KMS-11 (cell line): ENCODE measurements at regions not wholly inside any gene's neighbourhood (a gene's known extent, or its start where the extent isn't known, plus 50 kb on each side); places are given as distances from the start of the nearest gene placed in this dataset.

ENCODE experiments used
- H2AFZ ChIP-seq: fragments of 200-600 bp; sonication (generic); 2 replicates; pipeline ENCODE4 v1.6.1; 2016; ENCODE audit warnings: antibody characterized with exemption, mixed run types, low read depth
- H3K27ac ChIP-seq: fragments of 200-600 bp; sonication (generic); 2 replicates; pipeline ENCODE4 v1.6.1; 2016; ENCODE audit warnings: mild to moderate bottlenecking, mixed run types
- H3K27me3 ChIP-seq: fragments of 200-600 bp; sonication (generic); 2 replicates; pipeline ENCODE4 v1.6.1; 2017; ENCODE audit warnings: mild to moderate bottlenecking, low read depth, mixed run types, moderate library complexity; ENCODE audit not compliant: insufficient read depth
- H3K36me3 ChIP-seq: fragments of 200-600 bp; sonication (generic); 2 replicates; pipeline ENCODE4 v1.6.1; 2017; ENCODE audit warnings: mild to moderate bottlenecking, mixed run types; ENCODE audit not compliant: insufficient read depth
- H3K4me1 ChIP-seq: fragments of 200-600 bp; sonication (generic); 2 replicates; pipeline ENCODE4 v1.6.1; 2016; ENCODE audit warnings: mild to moderate bottlenecking, low read depth, mixed run types; ENCODE audit not compliant: poor library complexity, severe bottlenecking
- H3K4me2 ChIP-seq: fragments of 200-600 bp; sonication (generic); 2 replicates; pipeline ENCODE4 v1.7.0; 2016; ENCODE audit warnings: mild to moderate bottlenecking, mixed run types
- H3K4me3 ChIP-seq: fragments of 200-600 bp; sonication (generic); IDR thresholded peaks from 2 replicates; pipeline ENCODE4 v1.6.1; 2017; ENCODE audit warnings: low read depth, low read length, mixed read lengths; ENCODE audit not compliant: insufficient read depth
- H3K79me2 ChIP-seq: fragments of 200-600 bp; sonication (generic); 2 replicates; pipeline ENCODE4 v1.6.1; 2016; ENCODE audit warnings: low read depth, mixed run types; ENCODE audit not compliant: insufficient read depth
- H3K9ac ChIP-seq: fragments of 200-600 bp; sonication (generic); 2 replicates; pipeline ENCODE4 v1.6.1; 2016; ENCODE audit warnings: mild to moderate bottlenecking, mixed run types
- H4K20me1 ChIP-seq: fragments of 200-600 bp; sonication (generic); 2 replicates; pipeline ENCODE4 v1.6.1; 2016; ENCODE audit warnings: mild to moderate bottlenecking, mixed run types; ENCODE audit not compliant: insufficient read depth
- CTCF ChIP-seq: fragments of 200-600 bp; sonication (generic); conservative IDR thresholded peaks from 2 replicates; pipeline ENCODE4 v1.6.1; 2017; ENCODE audit warnings: low read depth, mild to moderate bottlenecking, antibody characterized with exemption, low read length, moderate library complexity, mixed read lengths

GRCh38 chr4:10315638-10316037, 141.6 kb downstream of the ZNF518B start:
- H4K20me1 ChIP-seq = no peaks in the 10 kb centered on the region
- no peak for TF ChIP-seq CTCF
- no peak overlapping the region for H3K4me3 ChIP-seq
- no peak overlapping the region for H3K9ac ChIP-seq
- H3K4me1 ChIP-seq = no peaks in the 10 kb centered on the region
- H3K27me3 ChIP-seq = no peaks in the 10 kb centered on the region
- H2AFZ ChIP-seq = no peak overlapping the region
- H3K27ac ChIP-seq = no peak overlapping the region
- no peaks in the 10 kb centered on the region for H3K79me2 ChIP-seq
- no peak overlapping the region for H3K4me2 ChIP-seq
- no peaks in the 10 kb centered on the region for H3K36me3 ChIP-seq

- Histone ChIP-seq H3K27me3 (no peaks in the 10 kb centered on the region), H3K79me2 (no peaks in the 10 kb centered on the region), H3K9ac (no peak overlapping the region), H3K36me3 (no peaks in the 10 kb centered on the region), H3K4me1 (no peaks in the 10 kb centered on the region), H3K27ac (no peak overlapping the region), H4K20me1 (no peaks in the 10 kb centered on the region), H3K4me2 (no peak overlapping the region), H3K4me3 (no peak overlapping the region), H2AFZ (no peak overlapping the region)
- no peak for TF ChIP-seq CTCF
Observed at GRCh38 chr4:10312568-10312967, 144.7 kb downstream of the ZNF518B start.

- H3K4me1 ChIP-seq = no peaks in the 10 kb centered on the region
- H3K9ac ChIP-seq = no peak overlapping the region
- H3K27ac ChIP-seq = no peak overlapping the region
- H3K36me3 ChIP-seq = no peaks in the 10 kb centered on the region
- no peaks in the 10 kb centered on the region for H3K27me3 ChIP-seq
- H3K79me2 ChIP-seq = no peaks in the 10 kb centered on the region
- no peaks in the 10 kb centered on the region for H4K20me1 ChIP-seq
- no peak for TF ChIP-seq CTCF
- no peak overlapping the region for H2AFZ ChIP-seq
- H3K4me2 ChIP-seq = no peak overlapping the region
- H3K4me3 ChIP-seq = no peak overlapping the region
Observed at GRCh38 chr4:10311939-10312338, 145.3 kb downstream of the ZNF518B start.

GRCh38 chr4:10305816-10306215, 151.4 kb downstream of the ZNF518B start:
- H3K4me1 ChIP-seq = no peaks in the 10 kb centered on the region
- no peaks in the 10 kb centered on the region for H3K36me3 ChIP-seq
- no peak overlapping the region for H3K4me2 ChIP-seq
- H3K4me3 ChIP-seq = no peak overlapping the region
- no peak overlapping the region for H3K27ac ChIP-seq
- no peaks in the 10 kb centered on the region for H3K79me2 ChIP-seq
- H2AFZ ChIP-seq = no peak overlapping the region
- no peaks in the 10 kb centered on the region for H3K27me3 ChIP-seq
- TF ChIP-seq CTCF = no peak
- H3K9ac ChIP-seq = no peak overlapping the region
- no peaks in the 10 kb centered on the region for H4K20me1 ChIP-seq

- Histone ChIP-seq H3K27ac (no peak overlapping the region), H4K20me1 (no peaks in the 10 kb centered on the region), H3K9ac (no peak overlapping the region), H3K4me3 (no peak overlapping the region), H2AFZ (no peak overlapping the region), H3K4me2 (no peak overlapping the region), H3K27me3 (no peaks in the 10 kb centered on the region), H3K79me2 (no peaks in the 10 kb centered on the region), H3K36me3 (no peaks in the 10 kb centered on the region), H3K4me1 (no peaks in the 10 kb centered on the region)
- no peak for TF ChIP-seq CTCF
Observed at GRCh38 chr4:10303291-10303690, 153.9 kb downstream of the ZNF518B start.
